K562 (cell line): ENCODE measurements at regions not wholly inside any gene's neighbourhood (a gene's known extent, or its start where the extent isn't known, plus 50 kb on each side); places are given as distances from the start of the nearest gene placed in this dataset.

Experiments
- CBFB ChIP-seq: sonication (generic); formaldehyde crosslinking; IDR thresholded peaks from 2 replicates; pipeline ENCODE4 v1.4.0; 2020; ENCODE audit warnings: mild to moderate bottlenecking, missing genetic modification reagents
- CTCF ChIP-seq, 3 experiments: IDR thresholded peaks in 2 of 3; conservative IDR thresholded peaks in 1 of 3; 2 replicates each; pipeline ENCODE4 v1.5.1; 2011 to 2012; ENCODE audit warnings: low read length in 3 of 3, mild to moderate bottlenecking in 3 of 3, control low read depth in 2 of 3, improper control_type of control experiment in 1 of 3, inconsistent platforms in 1 of 3, low read depth in 1 of 3, mixed read lengths in 1 of 3, moderate library complexity in 1 of 3; ENCODE audit not compliant: insufficient read depth in 2 of 3
- EGR1 ChIP-seq: fragments of 450-650 bp; conservative IDR thresholded peaks from 2 replicates; pipeline ENCODE4 v1.6.1; 2017; ENCODE audit warnings: mild to moderate bottlenecking
- EHMT2 ChIP-seq: fragments of 450-650 bp; IDR thresholded peaks from 2 replicates; pipeline ENCODE4 v1.6.1; 2018; ENCODE audit warnings: antibody characterized with exemption
- GMEB1 ChIP-seq: fragments of 250-450 bp; sonication (Bioruptor Pico); IDR thresholded peaks from 2 replicates; pipeline ENCODE4 v1.4.0; 2020; ENCODE audit warnings: mild to moderate bottlenecking
- GTF3C2 ChIP-seq: IDR thresholded peaks from 3 replicates; pipeline ENCODE4 v1.6.1; 2011; ENCODE audit warnings: borderline replicate concordance, mild to moderate bottlenecking, moderate library complexity; ENCODE audit not compliant: insufficient read length; ENCODE audit errors: extremely low read depth
- HDAC6 ChIP-seq: IDR thresholded peaks from 2 replicates; pipeline ENCODE4 v1.6.1; 2012; ENCODE audit warnings: low read depth, mild to moderate bottlenecking, control low read depth, inconsistent platforms, low read length, moderate library complexity
- JUNB ChIP-seq: fragments of 450-650 bp; formaldehyde crosslinking; conservative IDR thresholded peaks from 2 replicates; pipeline ENCODE4 v1.4.0; 2020; ENCODE audit warnings: mild to moderate bottlenecking
- MXI1 ChIP-seq: IDR thresholded peaks from 2 replicates; pipeline ENCODE4 v1.6.1; 2011; ENCODE audit warnings: low read depth, mild to moderate bottlenecking, improper control_type of control experiment, low read length
- NFYB ChIP-seq: IDR thresholded peaks from 2 replicates; pipeline ENCODE4 v1.6.1; 2011; ENCODE audit warnings: mild to moderate bottlenecking, moderate library complexity; ENCODE audit not compliant: insufficient read length; ENCODE audit errors: extremely low read depth
- TCF3 ChIP-seq: sonication (generic); formaldehyde crosslinking; IDR thresholded peaks from 2 replicates; pipeline ENCODE4 v1.4.0; 2020; ENCODE audit warnings: mild to moderate bottlenecking, missing genetic modification reagents
- ZNF3 ChIP-seq: fragments of 250-450 bp; sonication (Bioruptor Pico); IDR thresholded peaks from 2 replicates; pipeline ENCODE4 v1.5.0; 2021; ENCODE audit warnings: mild to moderate bottlenecking, moderate library complexity
- ZNF77 ChIP-seq: fragments of 250-450 bp; sonication (Bioruptor Pico); IDR thresholded peaks from 2 replicates; pipeline ENCODE4 v1.5.0; 2020

- TF ChIP-seq GTF3C2 = no peak
- no peak for TF ChIP-seq NFYB
- no peak for TF ChIP-seq EHMT2
- no peak for TF ChIP-seq TCF3 (CRISPR knock-in tag)
- TF ChIP-seq JUNB (CRISPR knock-in tag) = no peak
- no peak for TF ChIP-seq GMEB1
- TF ChIP-seq MXI1 = no peak
- no peak for TF ChIP-seq HDAC6
- no peak for TF ChIP-seq CTCF (IDR thresholded peaks at IDR 0.05 in 2 of 3, conservative IDR thresholded peaks at IDR 0.05 in 1 of 3; ENCODE audit: insufficient read depth in 2 of 3, low read depth in 1 of 3, low read length in 3 of 3)
- TF ChIP-seq ZNF77 = no peak
- TF ChIP-seq CBFB (CRISPR knock-in tag) = no peak
- TF ChIP-seq ZNF3 = no peak
- TF ChIP-seq EGR1 = no peak
Measured at GRCh38 chr12:102708108-102708507, 208.9 kb downstream of the PAH start.
